HG03460 (cell line): ENCODE measurements at regions not wholly inside any gene's neighbourhood (a gene's known extent, or its start where the extent isn't known, plus 50 kb on each side); places are given as distances from the start of the nearest gene placed in this dataset.
"Not testable (repeated sequence)": the region's sequence is repeated elsewhere in the genome, so short reads cannot be mapped to it uniquely, and the experiment has no call there.

Experiments used
- ATAC-seq: cut with Tn5 transposase; IDR thresholded peaks from one replicate; pipeline ENCODE4 v1.9.1; 2021; ENCODE audit not compliant: unreplicated experiment

GRCh38 chr22:22697377-22698117 is 53.1 kb downstream of the GGTLC2 start:
- ATAC-seq, result no peak

GRCh38 chr22:22698263-22698750 is 53.9 kb downstream of the GGTLC2 start:
- no peak for ATAC-seq

- no peak for ATAC-seq
Observed at GRCh38 chr22:22700631-22701030, 56.2 kb downstream of the GGTLC2 start.

GRCh38 chr22:22701557-22701956 is 57.1 kb downstream of the GGTLC2 start:
- ATAC-seq, result not testable (repeated sequence)

- ATAC-seq, result no peak
Observed at GRCh38 chr22:22702237-22703202, 58.1 kb downstream of the GGTLC2 start.

- no peak for ATAC-seq
Observed at GRCh38 chr22:22703203-22703570, 58.8 kb downstream of the GGTLC2 start.

GRCh38 chr22:22703715-22704114 is 59.3 kb downstream of the GGTLC2 start:
- no peak for ATAC-seq

- no peak for ATAC-seq
Observed at GRCh38 chr22:22704156-22704946, 59.9 kb downstream of the GGTLC2 start.

- no peak for ATAC-seq
Observed at GRCh38 chr22:22705328-22706100, 61.1 kb downstream of the GGTLC2 start.

- no peak for ATAC-seq
Observed at GRCh38 chr22:22706253-22706915, 62.0 kb downstream of the GGTLC2 start.

- no peak for ATAC-seq
Observed at GRCh38 chr22:22709719-22710445, 65.5 kb downstream of the GGTLC2 start.

GRCh38 chr22:22710719-22711531 is 66.5 kb downstream of the GGTLC2 start:
- ATAC-seq, result no peak

- no peak for ATAC-seq
Observed at GRCh38 chr22:22711532-22711913, 67.1 kb downstream of the GGTLC2 start.

GRCh38 chr22:22712092-22712658 is 67.8 kb downstream of the GGTLC2 start:
- ATAC-seq, result no peak

- ATAC-seq, result no peak
Observed at GRCh38 chr22:22712666-22713365, 68.4 kb downstream of the GGTLC2 start.

- no peak for ATAC-seq
Observed at GRCh38 chr22:22713416-22713815, 69.0 kb downstream of the GGTLC2 start.

- ATAC-seq, result peak; percentile 62
Observed at GRCh38 chr22:22714600-22715335, 70.4 kb downstream of the GGTLC2 start.
